ENCODE measurements at regions not wholly inside any gene's neighbourhood (a gene's known extent, or its start where the extent isn't known, plus 50 kb on each side); places are given as distances from the start of the nearest gene placed in this dataset.

GRCh38 chr6:113653275-113653674, 203.9 kb upstream of the MARCKS start:
- no peak for TF ChIP-seq CTCF (conservative IDR thresholded peaks at IDR 0.05)
- H3K27ac ChIP-seq, result no peak overlapping the region

- no peak for TF ChIP-seq CTCF (conservative IDR thresholded peaks at IDR 0.05)
- H3K27ac ChIP-seq, result no peak overlapping the region
These were observed 202.7 kb upstream of the MARCKS start for GRCh38 chr6:113654396-113654795.

GRCh38 chr6:113655761-113656160, 201.4 kb upstream of the MARCKS start:
- TF ChIP-seq CTCF (conservative IDR thresholded peaks at IDR 0.05), result no peak
- H3K27ac ChIP-seq, result no peak overlapping the region

GRCh38 chr6:113659762-113660404, 197.3 kb upstream of the MARCKS start:
- no peak for TF ChIP-seq CTCF (conservative IDR thresholded peaks at IDR 0.05)
- H3K27ac ChIP-seq, result no peak overlapping the region

GRCh38 chr6:113660819-113661218, 196.3 kb upstream of the MARCKS start:
- TF ChIP-seq CTCF (conservative IDR thresholded peaks at IDR 0.05), result no peak
- no peak overlapping the region for H3K27ac ChIP-seq

- TF ChIP-seq CTCF (conservative IDR thresholded peaks at IDR 0.05), result no peak
- H3K27ac ChIP-seq, result no peak overlapping the region
These were observed 195.0 kb upstream of the MARCKS start for GRCh38 chr6:113662093-113662665.

- no peak for TF ChIP-seq CTCF (conservative IDR thresholded peaks at IDR 0.05)
- H3K27ac ChIP-seq, result no peak overlapping the region
These were observed 194.3 kb upstream of the MARCKS start for GRCh38 chr6:113662688-113663333.
